ENCODE measurements at regions not wholly inside any gene's neighbourhood (a gene's known extent, or its start where the extent isn't known, plus 50 kb on each side); places are given as distances from the start of the nearest gene placed in this dataset.

DNA sequence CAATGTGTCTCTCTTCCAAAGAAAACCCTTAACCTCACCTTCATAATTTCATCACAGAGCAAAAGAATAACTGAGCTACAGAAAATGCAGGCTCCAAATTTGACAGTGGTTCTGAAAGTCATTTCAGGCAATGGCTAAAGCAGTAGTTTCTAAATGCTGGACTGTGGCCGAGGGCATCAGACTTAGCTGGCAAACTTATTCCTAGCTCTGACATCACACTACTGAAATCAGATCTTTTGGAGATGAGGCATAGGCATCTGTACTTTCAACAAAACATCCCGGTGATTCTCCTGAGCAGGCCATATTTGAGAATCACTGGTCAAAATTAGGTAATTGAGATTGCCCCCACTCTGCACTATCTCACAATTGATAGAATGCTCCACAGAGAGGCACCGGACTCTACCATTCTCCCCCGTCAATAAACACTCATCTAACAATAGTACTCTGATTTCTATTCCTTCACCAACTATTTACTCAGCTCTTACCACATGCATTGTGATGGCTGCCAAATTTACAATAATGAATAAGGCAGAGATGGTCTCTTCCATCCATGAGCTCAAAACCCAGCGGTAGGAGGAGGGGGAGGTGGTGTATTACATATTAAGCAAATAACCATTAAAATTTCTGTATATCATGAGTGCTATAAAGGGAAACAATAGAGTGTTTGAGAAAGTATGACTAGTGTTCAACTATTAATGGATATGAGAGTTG is 57.3 kb upstream of the SPRED1 start:
- intact Hi-C loops (cut with DNase I) = no loop called here
- peak in 3 of 42 donors; percentile 21 to 48 (median 21) for DNase-seq

GRCh38 chr15:38196076-38196475 is 56.6 kb upstream of the SPRED1 start:
- peak in 1 of 42 donors; percentile 6 for DNase-seq
- intact Hi-C loops (cut with DNase I) = no loop called here

- intact Hi-C loops (cut with DNase I) = no loop called here
- peak in 1 of 42 donors; percentile 6 for DNase-seq
Measured at GRCh38 chr15:38197553-38197952, 55.1 kb upstream of the SPRED1 start.

- no peak for DNase-seq
- intact Hi-C loops (cut with DNase I) = no loop called here
Measured at GRCh38 chr15:38201714-38202113, 50.9 kb upstream of the SPRED1 start.

DNA sequence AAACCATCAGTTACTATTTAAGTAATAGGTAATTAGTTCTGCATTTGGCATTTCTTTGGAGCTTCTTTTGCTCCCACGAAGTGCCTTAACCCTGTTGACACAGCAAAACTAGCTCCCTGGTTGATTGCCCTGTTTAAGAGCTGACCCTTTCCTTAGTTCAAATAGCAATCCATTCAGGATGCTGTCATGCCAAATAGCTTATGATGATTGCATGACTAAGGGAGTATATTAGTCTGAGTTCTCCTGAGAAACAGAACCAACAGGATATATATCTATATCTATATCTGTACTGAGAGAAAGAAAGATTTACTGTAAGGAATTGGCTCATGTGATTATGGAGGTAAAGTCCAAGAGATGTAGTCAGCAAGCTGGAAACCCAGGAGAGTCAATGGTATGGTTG is 50.3 kb upstream of the SPRED1 start:
- no peak for DNase-seq
- intact Hi-C loops (cut with DNase I) = no loop called here
